Hypothalamus (tissue), 51 donors: ENCODE measurements at regions not wholly inside any gene's neighbourhood (a gene's known extent, or its start where the extent isn't known, plus 50 kb on each side); places are given as distances from the start of the nearest gene placed in this dataset.
"Not testable (repeated sequence)": the region's sequence is repeated elsewhere in the genome, so short reads cannot be mapped to it uniquely, and the experiment has no call there.

Experiments
- DNase-seq, 51 donors: peaks; one replicate each; lab custom pipeline; 2025; lab: John Stamatoyannopoulos, UW

DNA sequence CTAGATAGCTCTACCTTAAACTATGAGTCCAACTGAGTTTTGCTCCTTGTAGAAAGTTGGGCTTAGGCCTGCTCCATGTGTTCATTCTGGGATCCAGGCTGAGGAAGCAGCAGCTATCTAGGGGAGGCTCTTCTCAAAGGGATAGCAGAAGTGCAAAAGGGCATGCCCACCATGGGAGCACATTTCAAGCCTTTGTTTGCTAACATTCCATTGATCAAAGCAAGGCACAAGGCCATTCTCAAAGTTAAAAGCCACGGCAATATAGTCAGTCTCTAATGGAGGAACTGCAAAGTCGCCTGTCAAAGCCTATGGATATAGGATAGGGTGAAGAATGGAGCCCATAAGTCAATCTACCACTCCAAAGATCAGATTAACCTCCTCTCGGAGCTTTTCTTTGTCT, 488.1 kb upstream of the ARX start:
- no peak for DNase-seq

DNA sequence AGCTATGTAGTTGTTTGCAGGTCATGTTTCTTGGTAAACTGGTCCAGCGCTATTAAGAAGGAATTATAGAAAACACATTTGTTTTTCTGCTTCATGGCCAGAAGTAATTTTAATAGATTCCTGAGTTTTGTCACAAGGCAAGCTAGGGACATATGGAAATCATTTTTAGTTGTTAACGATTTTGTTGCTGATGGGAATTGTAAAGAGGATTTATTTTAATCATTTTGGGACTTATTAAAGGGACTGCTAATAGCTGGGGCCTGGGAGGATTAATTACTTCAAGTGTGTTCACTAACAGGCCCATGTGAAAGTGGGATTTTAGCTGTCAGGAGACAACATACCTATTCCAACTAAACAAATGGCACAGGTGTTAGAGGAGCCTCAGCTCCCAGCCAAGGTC, 492.0 kb upstream of the ARX start:
- DNase-seq: no peak

DNA sequence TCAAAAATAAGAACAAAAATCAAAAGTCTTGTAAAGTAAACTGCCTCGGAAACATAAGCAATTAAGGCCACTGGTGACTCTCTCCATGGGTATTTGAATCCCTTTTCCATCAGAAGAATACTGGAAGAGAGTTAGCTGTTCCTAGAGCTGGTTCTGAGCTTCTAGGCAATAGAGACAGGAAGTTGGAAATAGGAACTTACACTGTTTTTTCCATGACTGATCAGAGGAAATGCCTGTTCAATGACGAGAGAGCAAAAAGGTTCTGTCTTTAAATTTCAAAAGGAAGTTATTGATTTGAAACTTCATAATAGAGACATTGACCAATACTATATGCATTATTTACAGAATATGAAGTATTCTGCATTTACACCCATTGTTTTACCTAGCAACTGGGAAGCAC, 503.5 kb upstream of the ARX start:
- DNase-seq: no peak

DNA sequence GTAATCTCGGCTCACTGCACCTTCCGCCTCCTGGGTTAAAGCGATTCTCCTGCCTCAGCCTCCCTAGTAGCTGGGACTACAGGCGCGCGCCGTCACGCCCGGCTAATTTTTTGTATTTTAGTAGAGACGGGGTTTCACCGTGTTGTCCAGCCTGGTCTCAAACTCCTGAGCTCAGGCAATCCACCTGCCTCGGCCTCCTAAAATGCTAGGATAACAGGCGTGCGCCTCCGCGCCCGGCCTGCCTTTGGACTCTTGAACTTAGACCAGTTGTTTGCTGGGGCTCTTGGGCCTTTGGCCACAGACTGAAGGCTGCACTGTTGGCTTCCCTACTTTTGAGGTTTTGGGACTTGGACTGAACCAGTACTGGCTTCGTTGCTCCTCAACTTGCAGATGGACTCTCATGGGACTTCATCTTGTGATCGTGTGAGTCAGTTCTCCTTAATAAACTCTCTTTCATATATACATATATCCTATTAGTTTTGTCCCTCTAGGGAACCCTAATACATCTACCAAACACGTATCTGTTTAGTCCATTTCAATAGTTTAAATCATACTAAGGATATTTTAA, 506.8 kb upstream of the ARX start:
- DNase-seq: not testable (repeated sequence)

DNA sequence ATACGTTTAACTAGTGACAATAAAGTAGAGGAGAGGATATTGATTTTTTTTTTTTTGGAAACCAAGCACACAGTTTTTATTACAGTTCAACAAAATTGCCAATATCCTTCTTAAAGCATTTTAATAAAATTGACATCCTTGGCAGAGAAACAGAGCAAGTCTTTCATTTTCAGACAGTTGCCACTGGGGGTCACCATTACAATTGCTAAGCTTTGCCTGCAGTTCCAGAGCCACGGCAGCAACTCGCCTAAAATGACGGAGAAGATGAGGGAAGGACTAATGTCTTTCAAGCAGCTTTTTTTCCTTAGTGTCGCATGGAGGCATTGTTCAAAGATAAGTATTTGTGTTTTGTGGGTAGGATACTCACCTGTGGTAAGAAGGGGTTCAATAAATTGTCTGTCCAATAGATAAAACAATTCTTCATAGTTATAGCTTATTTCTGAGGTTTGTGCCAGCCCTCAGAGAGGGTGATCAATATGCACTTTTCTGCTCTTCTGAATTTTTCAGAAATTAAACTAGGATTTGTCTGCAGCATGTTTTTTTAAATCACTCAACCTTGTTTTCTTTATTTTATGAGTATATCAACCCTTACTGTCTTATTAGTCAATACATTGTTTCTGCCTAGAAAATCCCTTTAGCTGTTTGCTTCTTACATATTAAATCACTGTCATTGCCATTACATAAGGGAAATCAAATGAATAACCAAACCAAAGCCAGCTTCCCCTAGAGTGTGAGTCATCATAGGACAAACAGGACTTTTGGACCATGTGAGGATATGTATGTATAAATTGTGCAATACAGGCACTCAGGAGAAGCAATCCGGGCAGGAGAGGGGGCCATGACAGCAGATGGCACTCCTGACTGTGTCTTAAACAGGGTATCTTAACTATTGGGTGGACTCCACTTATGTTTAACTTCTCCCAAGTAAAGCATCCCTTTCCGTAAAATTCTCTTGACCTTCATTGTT, 508.1 kb upstream of the ARX start:
- DNase-seq: peak in 22 of 51 donors; percentile 0 to 23 (median 2)

DNA sequence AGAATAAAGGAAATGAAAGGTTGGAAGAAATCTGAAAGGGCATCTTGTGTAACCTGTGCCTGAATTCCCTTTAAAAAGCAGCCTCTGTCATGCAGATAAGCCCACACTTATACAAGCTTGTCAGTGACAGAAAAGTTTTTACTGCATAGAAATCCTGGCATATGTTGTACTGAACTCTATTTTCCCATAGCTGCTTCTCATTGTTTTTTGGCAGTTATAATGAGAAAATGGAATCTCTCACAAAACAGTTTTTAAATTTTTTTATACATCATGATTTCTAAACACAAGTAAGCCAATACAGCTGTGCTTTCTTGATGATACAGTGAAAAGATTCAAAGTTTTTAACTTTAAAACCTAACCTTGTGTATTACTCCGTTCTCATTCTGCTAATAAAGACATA, 511.4 kb upstream of the ARX start:
- DNase-seq: no peak

DNA sequence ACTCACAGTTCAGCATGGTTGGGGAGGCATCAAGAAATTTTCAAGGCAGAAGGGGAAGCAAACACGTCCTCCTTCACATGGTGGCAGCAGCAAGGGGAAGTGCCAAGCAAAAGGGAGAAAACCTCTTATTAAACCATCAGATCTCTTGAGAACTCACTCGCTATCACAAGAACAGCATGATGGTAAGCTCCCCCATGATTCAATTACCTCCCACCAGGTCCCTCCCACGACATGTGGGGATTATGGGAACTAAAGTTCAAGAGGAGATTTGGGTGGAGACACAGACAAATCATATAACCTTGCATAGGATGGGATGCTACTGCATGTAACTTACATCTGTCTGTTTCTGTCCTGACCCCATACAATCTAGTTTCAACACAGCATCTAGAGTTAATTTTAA, 511.8 kb upstream of the ARX start:
- DNase-seq: no peak

DNA sequence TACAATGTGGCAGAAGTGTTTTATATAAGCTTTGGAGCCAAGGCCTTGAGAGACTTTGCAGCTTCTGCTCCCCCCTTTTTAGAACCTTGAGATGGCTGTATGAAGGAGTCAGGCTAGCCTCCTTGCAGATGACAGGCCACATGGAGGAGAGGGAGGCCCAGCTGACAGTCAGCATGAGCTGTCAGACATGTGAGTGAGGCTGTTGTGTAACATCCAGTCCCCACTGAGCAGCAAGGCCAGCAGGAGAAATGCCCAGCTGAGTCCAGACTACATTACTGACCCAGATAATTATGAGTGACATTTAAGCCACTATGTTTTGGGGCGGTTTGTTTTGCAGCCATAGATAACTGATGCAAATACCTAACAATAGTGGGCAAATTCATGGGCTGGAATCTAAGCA, 515.3 kb upstream of the ARX start:
- DNase-seq: peak in 1 of 51 donors; percentile 0

DNA sequence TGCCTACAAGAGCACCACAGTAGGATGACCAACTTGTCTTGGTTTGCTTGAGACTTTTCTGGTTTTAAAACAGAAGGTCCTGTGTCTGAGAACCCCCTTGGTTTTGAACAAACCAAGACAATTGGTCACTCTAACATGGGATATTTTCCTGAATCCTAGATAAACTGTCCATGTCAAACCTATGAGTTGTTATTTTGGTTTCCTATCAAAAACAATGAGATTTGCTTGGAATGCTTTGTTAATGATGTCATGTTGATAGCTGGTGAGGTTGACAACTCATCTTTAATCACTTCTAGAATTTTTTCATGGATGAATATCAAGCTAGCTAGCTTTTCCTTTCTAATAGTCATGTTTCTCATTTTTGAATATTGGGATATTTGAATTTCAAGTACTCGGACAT, 518.3 kb upstream of the ARX start:
- DNase-seq: no peak

DNA sequence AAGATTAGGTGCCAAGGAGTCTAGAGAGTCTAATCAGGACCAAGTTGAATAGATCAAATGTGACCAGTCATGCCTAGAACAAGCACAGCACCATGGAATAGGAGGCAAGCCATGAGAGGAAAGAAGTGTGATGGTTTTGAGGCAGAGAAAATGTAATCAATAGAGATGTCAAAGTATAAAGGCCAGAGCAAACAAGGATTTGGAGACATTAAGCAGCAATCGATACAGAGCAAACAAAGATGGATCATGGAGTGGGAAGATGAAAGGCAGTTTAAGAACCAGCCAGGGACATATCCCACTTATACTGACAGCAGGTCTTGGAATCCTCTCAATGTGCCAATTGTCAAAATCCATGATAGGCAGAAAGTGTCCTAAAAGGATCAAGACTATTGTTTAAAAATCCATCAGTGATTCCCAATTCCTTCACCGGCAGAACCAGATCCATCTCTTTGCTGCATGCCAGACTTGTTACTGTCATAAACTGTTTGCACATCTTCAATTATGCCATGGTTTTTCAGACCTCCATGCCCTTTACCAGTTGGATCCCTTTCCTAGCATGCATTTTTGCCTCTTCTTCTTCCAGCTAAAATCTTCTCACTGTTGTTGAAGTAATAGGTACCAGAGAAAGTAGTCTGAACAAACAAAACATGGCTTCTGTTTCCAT, 520.7 kb upstream of the ARX start:
- DNase-seq: no peak

DNA sequence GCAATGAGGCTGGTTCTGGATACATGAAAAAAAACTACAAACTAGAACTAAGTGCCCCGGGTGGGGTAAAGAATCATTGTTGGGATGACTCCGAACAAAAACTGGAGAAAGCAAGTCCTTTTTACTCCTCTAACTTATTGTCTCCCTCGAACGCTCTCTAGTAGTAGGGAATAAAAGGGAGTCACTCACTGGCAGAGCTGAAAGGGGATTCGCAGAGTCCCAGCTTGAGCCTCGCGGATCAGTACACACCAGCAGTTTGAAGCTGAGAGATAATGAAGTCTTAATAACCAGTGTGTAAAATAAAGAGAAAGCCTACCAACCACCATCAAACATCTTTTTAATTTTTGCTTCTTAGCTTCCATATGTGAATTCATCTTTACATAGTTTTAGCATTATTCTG, 521.9 kb upstream of the ARX start:
- DNase-seq: no peak

DNA sequence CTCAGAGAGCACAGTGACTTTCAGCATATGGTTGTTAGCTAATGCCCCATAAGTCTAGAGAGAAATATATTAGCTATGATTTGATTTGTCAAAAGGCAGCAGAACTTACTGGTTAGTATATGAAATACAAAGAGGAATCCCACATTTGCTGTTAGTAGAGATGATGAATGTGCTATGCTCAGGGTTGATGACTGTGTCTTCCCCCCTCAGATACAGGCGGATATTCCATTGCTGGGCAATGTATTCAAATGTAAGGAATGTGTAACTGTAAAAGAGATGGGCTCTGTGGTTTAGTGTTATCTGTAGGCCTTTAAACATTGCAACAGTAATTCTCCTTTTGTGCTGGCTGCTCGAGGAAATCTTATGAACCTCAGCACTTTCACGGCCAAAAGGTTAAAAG, 528.9 kb upstream of the ARX start:
- DNase-seq: no peak

DNA sequence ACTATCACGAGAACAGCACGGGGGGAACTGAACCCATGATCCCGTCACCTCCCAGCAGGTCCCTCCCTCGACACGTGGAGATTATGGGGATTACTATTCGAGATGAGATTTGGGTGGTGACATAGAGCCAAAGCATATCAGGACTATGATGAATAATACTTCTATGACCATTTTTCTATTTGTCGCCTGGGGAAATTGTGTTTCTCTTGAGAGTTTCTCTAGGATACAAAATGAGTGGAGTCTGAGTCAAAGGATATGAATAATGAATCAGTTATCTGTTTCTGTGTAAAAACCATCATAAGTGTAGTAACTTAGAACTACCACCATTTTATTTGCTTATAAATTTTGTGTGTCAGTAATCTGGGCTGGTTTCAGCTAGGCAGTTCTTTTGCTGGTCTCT, 533.0 kb upstream of the ARX start:
- no peak for DNase-seq

DNA sequence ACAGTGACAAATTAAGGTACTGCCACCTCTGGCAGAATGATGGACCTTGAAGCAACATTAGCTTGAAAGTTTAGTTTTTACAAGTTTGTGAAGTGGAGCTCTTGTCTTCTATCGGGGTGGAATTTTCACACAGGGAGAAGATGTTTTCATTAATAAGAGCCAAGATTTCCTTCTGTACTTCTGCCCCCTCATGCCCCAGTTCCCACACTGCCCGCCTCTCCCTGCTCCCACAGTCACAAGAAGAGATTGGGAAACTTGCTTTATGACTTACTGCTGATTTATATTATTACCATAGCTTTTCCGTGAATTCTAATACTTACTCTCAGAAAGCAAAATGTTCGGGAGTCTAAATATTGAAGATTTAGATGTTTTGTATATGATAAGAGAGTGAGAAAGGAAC, 539.8 kb upstream of the ARX start:
- DNase-seq: no peak

DNA sequence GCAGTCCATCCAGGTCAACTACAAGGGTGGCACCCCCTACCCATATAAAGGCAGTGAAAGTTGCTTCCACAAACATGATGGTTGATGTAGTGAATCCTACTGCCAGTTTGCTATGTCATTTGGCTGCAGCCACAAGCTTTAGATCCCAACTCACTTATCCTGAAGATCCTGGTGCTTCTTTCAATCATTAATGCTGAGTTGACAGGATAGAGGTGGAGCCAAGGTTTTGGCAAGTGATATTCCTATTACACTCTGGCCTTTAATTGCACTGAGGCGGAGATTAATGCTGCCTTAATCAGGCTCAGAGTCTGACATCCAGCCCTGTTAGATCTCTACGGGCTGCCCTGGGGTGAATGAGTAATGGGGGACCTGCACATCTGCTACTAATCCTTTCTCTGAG, 542.4 kb upstream of the ARX start:
- DNase-seq: no peak

DNA sequence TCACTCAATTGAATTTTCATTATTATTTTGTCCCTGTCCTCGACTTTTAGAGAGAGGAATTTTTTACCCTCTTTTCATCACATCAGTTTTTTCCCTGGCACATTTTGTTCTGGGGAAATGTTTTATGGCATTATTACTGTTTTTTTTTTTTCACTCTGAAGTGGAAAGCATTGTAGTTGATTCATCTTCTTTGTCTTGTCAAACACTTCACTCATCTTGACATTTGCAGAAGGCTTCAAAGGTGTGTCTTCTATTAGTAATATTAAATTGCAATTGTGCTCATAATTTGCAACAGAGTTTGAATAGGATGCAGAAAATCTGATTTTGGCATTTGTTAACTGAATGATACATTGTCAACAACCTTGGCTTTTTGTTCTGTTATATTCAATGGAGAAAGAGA, 545.4 kb upstream of the ARX start:
- no peak for DNase-seq

DNA sequence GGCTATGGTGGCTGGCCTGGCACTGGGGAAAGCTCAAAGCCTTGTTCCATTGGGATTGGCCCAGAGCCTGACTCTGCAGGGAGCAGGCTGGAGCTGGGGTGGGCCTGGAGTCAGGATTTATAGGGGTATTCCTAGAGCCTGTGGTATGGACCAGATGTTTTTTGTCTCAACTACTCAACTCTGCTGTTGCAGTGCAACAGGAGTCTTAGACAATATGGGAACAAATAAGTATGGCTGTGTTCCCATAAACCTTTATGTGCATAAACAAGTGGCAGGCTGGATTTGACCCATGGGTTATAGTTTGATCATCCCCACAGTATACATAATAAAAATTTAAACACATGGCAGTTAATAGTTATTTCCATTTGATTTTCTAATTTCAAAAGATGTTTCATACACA, 557.9 kb upstream of the ARX start:
- no peak for DNase-seq

DNA sequence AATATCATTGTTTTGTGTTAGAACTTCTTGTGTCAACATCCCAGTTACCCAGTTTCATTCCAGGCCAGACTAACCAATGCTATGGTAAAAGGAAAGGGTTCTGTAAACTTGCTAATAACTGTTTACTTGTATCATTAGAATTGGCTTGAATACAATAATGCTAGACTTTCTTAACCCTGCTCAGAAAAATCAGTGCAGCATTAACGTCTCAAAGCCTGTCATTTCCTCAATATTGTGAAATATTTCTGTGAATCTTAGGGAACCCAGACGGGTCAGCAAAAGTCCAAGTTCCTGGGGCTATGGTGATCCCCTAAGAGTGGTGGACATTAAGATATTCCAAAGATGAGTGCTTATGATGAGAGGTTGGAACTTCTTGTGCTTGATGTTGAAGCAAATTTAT, 541.2 kb upstream of the MAGEB18 start:
- no peak for DNase-seq

DNA sequence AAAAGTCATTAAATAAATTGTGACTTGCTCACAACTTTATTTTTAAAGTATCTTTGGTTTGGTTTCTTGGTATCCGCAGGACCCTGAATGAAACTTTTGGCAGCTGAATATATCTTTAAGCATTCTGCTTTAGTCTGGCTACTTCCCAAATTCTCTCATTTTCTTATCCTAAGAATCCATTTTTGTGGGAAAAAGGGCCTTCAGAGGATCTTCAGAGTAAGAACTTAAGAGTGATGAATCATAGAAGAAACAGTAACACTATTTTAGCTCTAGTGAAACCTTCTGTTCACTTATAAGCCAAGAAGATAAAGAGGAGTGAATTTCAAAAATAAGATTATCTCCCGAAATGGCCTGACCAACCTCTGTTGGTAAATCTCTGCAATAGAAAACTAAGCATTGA, 540.6 kb upstream of the MAGEB18 start:
- DNase-seq: no peak

DNA sequence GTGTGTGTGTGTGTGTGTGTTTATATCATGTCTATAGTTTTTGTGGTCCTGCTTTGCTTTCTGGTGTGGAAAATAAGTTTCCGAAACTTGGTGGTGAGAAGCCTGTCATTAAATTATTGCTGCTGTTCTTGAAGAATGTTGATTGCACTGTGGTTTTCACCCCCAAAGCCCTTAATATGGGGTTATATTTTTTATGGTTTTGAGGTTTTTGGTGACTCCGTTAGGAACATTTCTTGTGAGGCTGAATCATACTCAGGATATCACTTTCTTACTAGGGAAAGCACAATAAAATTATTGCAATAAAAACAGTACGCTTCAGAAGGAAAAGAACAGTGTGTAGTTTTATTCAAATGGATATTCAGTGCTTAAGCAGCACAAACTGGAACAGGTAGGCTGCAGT, 539.1 kb upstream of the MAGEB18 start:
- no peak for DNase-seq

DNA sequence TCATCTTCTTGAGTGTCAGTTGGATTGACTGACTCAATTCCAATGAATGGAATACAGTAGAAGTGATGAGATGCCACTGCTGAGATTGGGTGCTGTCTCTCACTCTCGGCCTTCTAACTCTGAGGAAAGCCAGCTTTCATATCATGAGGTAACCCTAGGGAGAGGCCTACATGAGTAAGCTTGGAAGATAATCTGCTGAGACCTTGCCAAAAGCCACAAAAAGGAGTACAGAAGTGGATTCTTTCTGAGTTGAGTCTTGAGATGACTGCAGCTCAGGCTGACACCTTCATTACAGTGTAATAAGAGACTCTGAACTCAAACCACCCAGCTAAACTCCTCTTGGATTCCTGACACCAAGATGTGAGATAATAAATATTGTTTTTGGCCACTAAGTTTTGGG, 537.4 kb upstream of the MAGEB18 start:
- DNase-seq: no peak

DNA sequence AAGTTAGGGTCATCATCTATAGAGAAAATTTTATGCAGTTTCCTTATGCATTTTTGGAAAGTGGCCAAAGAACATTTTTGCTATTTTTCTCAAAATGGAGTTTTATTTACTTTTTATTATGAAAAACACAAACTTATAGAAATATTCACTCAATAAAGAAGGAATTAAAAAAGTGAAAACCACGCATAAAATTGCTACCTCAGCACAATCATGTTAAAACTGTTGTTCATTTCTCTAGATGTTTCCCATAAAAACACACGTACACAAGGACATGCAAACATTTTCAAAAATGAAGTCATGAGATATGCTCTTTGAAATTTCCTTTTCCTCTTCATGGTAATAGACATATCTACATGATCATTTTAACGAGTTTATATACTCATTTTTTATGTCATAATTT, 536.8 kb upstream of the MAGEB18 start:
- no peak for DNase-seq
